PC-3 (cell line): ENCODE measurements at regions not wholly inside any gene's neighbourhood (a gene's known extent, or its start where the extent isn't known, plus 50 kb on each side); places are given as distances from the start of the nearest gene placed in this dataset.

Experiments used
- ATAC-seq: fragments of 200-7000 bp; cut with Tn5 transposase; 2 replicates; pipeline ENCODE4 v1.9.1; 2020; ENCODE audit warnings: mild to moderate bottlenecking, moderate library complexity
- BruUV-seq: library from RNA; stranded (reverse); fragments of 400-500 nt; replicated peaks from 2 replicates; lab custom pipeline; 2021; lab: Mats Ljungman, UMichigan
- CTCF ChIA-PET: fragments of 300-600 bp; sonication (Branson Sonifier 250); formaldehyde crosslinking; loops from one replicate; lab custom pipeline; 2022; ENCODE audit warnings: antibody characterized with exemption; lab: Charles Lee
- POLR2A ChIA-PET: fragments of 300-600 bp; sonication (Branson Sonifier 250); formaldehyde crosslinking; loops from one replicate; lab custom pipeline; 2022; ENCODE audit warnings: antibody characterized with exemption; ENCODE audit not compliant: unreplicated experiment; lab: Charles Lee
- DNase-seq: peaks from one replicate; pipeline ENCODE4 v3.0.0-alpha.2; 2015
- H2AFZ ChIP-seq: fragments of 300-600 bp; sonication (generic); 2 replicates; pipeline ENCODE4 v1.6.0; 2016; ENCODE audit warnings: antibody characterized with exemption, low read length
- H3F3A ChIP-seq: fragments of 300-600 bp; sonication (generic); one replicate; pipeline ENCODE4 v1.6.0; 2017; ENCODE audit warnings: antibody characterized with exemption, low read length, control low read depth, mild to moderate bottlenecking; ENCODE audit not compliant: unreplicated experiment
- H3K27ac ChIP-seq: fragments of 300-600 bp; sonication (generic); 2 replicates; pipeline ENCODE4 v1.5.1; 2016; ENCODE audit warnings: mild to moderate bottlenecking, low read length
- H3K27me3 ChIP-seq: fragments of 300-600 bp; sonication (generic); 2 replicates; pipeline ENCODE4 v1.6.1; 2016; ENCODE audit warnings: low read length, mixed read lengths
- H3K36me3 ChIP-seq: fragments of 300-600 bp; sonication (generic); 2 replicates; pipeline ENCODE4 v1.6.1; 2016; ENCODE audit warnings: low read depth, mixed run types, low read length, mixed read lengths
- H3K4me1 ChIP-seq: fragments of 300-600 bp; sonication (generic); 2 replicates; pipeline ENCODE4 v1.5.1; 2016; ENCODE audit warnings: low read length; ENCODE audit not compliant: insufficient read depth
- H3K4me2 ChIP-seq: fragments of 300-600 bp; sonication (generic); 2 replicates; pipeline ENCODE4 v1.6.0; 2016; ENCODE audit warnings: low read length
- H3K4me3 ChIP-seq: fragments of 300-600 bp; sonication (generic); 2 replicates; pipeline ENCODE4 v1.5.1; 2016; ENCODE audit warnings: mild to moderate bottlenecking, low read length, mixed read lengths
- H3K79me2 ChIP-seq: fragments of 300-600 bp; sonication (generic); 2 replicates; pipeline ENCODE4 v1.6.1; 2017; ENCODE audit warnings: low read length, mixed read lengths
- H3K9ac ChIP-seq: fragments of 300-600 bp; sonication (generic); 2 replicates; pipeline ENCODE4 v1.6.0; 2016; ENCODE audit warnings: mild to moderate bottlenecking, low read length
- H3K9me2 ChIP-seq: fragments of 300-600 bp; sonication (generic); replicated peaks from 2 replicates; pipeline ENCODE4 v1.6.1; 2016; ENCODE audit warnings: mixed run types, low read length, mixed read lengths
- H3K9me3 ChIP-seq: fragments of 300-600 bp; sonication (generic); 2 replicates; pipeline ENCODE4 v1.6.1; 2016; ENCODE audit warnings: low read length, mixed read lengths
- H4K20me1 ChIP-seq: fragments of 300-600 bp; sonication (generic); 2 replicates; pipeline ENCODE4 v1.6.1; 2016; ENCODE audit warnings: low read length, mixed read lengths
- EZH2 ChIP-seq: fragments of 300-600 bp; sonication (generic); IDR thresholded peaks from one replicate; pipeline ENCODE4 v1.6.1; 2017; ENCODE audit warnings: antibody characterized with exemption, mild to moderate bottlenecking, low read length; ENCODE audit not compliant: unreplicated experiment
- EZH2phosphoT487 ChIP-seq: fragments of 300-600 bp; sonication (generic); IDR thresholded peaks from 2 replicates; pipeline ENCODE4 v1.6.1; 2018; ENCODE audit warnings: mild to moderate bottlenecking, antibody characterized with exemption, low read length, borderline replicate concordance
- intact Hi-C: fragments of 100-400 bp; cut with micrococcal nuclease; formaldehyde crosslinking; loops from 2 replicates; pipeline ENCODE4 v1.9.0; 2023
- TF ChIP-seq, protein P1 (sequence below): fragments of 300-600 bp; sonication (generic); conservative IDR thresholded peaks from 2 replicates; pipeline ENCODE4 v1.5.1; 2017; ENCODE audit warnings: antibody characterized with exemption, low read depth, mild to moderate bottlenecking, low read length

DNA sequence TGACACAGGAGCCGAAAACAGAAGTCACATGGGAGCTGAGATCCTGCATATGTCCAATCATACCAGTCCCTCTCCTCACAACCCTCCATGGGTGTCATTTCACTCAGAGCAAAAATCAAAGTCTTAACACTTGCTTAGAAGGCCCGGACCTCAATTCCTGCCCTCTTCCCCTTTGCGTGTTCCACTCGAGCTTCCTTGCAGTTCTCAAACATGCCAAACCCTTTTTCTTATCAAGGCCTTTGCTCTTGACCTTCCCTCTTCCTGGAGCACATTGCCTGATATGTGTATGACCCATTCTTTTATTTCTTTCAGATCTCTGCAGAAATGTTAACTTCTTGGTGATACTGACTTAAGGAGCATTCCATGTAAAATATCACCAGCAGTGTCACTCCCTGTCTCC, 87.0 kb upstream of the USP38 start:
- ChIA-PET CTCF (no interaction called here), POLR2A (no interaction called here)
- Histone ChIP-seq H4K20me1 (no peaks in the 10 kb centered on the region), H3K9me3 (no peaks in the 10 kb centered on the region), H3K9ac (no peak overlapping the region), H3K9me2 (no peaks in the 10 kb centered on the region), H3K4me3 (no peak overlapping the region), H3K79me2 (no peaks in the 10 kb centered on the region), H3K4me1 (no peaks in the 10 kb centered on the region), H2AFZ (no peak overlapping the region), H3F3A (no peaks in the 10 kb centered on the region), H3K27ac (no peak overlapping the region), H3K4me2 (no peak overlapping the region), H3K36me3 (no peaks in the 10 kb centered on the region), H3K27me3 (peaks cover 50% of the 10 kb centered on the region)
- DNase-seq: no peak
- ATAC-seq: no peak
- TF ChIP-seq, protein P1, sequence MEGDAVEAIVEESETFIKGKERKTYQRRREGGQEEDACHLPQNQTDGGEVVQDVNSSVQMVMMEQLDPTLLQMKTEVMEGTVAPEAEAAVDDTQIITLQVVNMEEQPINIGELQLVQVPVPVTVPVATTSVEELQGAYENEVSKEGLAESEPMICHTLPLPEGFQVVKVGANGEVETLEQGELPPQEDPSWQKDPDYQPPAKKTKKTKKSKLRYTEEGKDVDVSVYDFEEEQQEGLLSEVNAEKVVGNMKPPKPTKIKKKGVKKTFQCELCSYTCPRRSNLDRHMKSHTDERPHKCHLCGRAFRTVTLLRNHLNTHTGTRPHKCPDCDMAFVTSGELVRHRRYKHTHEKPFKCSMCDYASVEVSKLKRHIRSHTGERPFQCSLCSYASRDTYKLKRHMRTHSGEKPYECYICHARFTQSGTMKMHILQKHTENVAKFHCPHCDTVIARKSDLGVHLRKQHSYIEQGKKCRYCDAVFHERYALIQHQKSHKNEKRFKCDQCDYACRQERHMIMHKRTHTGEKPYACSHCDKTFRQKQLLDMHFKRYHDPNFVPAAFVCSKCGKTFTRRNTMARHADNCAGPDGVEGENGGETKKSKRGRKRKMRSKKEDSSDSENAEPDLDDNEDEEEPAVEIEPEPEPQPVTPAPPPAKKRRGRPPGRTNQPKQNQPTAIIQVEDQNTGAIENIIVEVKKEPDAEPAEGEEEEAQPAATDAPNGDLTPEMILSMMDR: no peak
- TF ChIP-seq EZH2phosphoT487 (no peak), EZH2 (no peak)
- intact Hi-C loops: no loop called here
- no TSS peak for BruUV-seq

DNA sequence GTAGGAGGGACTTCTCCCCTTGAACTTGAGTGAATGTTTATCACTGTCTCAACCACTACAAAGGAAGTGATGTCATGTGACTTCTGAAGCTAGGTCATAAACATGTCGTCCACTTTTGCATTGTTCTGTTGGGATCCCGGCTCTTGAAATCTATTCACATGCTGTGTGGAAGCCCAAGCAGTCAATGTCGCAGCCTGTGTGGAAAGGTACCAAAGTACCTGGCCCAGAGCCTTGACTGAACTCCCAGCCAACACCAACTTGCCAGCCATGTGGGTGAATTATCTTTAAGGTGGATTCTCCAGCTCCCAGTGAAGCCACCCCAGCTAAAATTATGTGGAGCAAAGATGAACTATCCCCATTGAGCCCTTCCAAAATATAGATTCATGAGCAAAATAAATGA, 85.0 kb upstream of the USP38 start:
- Histone ChIP-seq H3K4me1 (no peaks in the 10 kb centered on the region), H3K27ac (no peak overlapping the region), H3K9me2 (no peaks in the 10 kb centered on the region), H3K4me3 (no peak overlapping the region), H2AFZ (no peak overlapping the region), H4K20me1 (no peaks in the 10 kb centered on the region), H3K79me2 (no peaks in the 10 kb centered on the region), H3F3A (no peaks in the 10 kb centered on the region), H3K9me3 (no peaks in the 10 kb centered on the region), H3K27me3 (peaks cover 44% of the 10 kb centered on the region), H3K36me3 (no peaks in the 10 kb centered on the region), H3K9ac (no peak overlapping the region), H3K4me2 (no peak overlapping the region)
- ChIA-PET CTCF (no interaction called here), POLR2A (no interaction called here)
- no TSS peak for BruUV-seq
- no peak for ATAC-seq
- DNase-seq: no peak
- TF ChIP-seq EZH2phosphoT487 (no peak), EZH2 (no peak)
- TF ChIP-seq, protein P1: no peak
- intact Hi-C loops: no loop called here

- peaks cover 30% of the 10 kb centered on the region for H3K27me3 ChIP-seq
- no peak overlapping the region for H2AFZ ChIP-seq
- H3K4me2 ChIP-seq: no peak overlapping the region
- DNase-seq: no peak
- no peaks in the 10 kb centered on the region for H4K20me1 ChIP-seq
- H3K9me3 ChIP-seq: no peaks in the 10 kb centered on the region
- no peak overlapping the region for H3K27ac ChIP-seq
- intact Hi-C loops: no loop called here
- H3K4me1 ChIP-seq: no peaks in the 10 kb centered on the region
- POLR2A ChIA-PET: no interaction called here
- no peaks in the 10 kb centered on the region for H3K9me2 ChIP-seq
- H3K9ac ChIP-seq: no peak overlapping the region
- no peaks in the 10 kb centered on the region for H3K79me2 ChIP-seq
- no peak overlapping the region for H3K4me3 ChIP-seq
- no peaks in the 10 kb centered on the region for H3K36me3 ChIP-seq
- ATAC-seq: no peak
- no TSS peak for BruUV-seq
- H3F3A ChIP-seq: no peaks in the 10 kb centered on the region
- TF ChIP-seq, protein P1: no peak
- TF ChIP-seq EZH2phosphoT487 (no peak), EZH2 (no peak)
- CTCF ChIA-PET: no interaction called here
Measured at GRCh38 chr4:143109376-143109775, 75.3 kb upstream of the USP38 start.
